Caki2 (cell line): ENCODE measurements at regions not wholly inside any gene's neighbourhood (a gene's known extent, or its start where the extent isn't known, plus 50 kb on each side); places are given as distances from the start of the nearest gene placed in this dataset.

Source experiments
- DNase-seq: peaks from one replicate; pipeline ENCODE4 v3.0.0-alpha.2; 2015; ENCODE audit warnings: low read depth
- in situ Hi-C: cut with HindIII; loops from 2 replicates; pipeline ENCODE4 v1.10.0; 2016; ENCODE audit warnings: low sequenced_read_pairs, low pct_unique_long_range_greater_than_20kb, mixed read lengths

DNA sequence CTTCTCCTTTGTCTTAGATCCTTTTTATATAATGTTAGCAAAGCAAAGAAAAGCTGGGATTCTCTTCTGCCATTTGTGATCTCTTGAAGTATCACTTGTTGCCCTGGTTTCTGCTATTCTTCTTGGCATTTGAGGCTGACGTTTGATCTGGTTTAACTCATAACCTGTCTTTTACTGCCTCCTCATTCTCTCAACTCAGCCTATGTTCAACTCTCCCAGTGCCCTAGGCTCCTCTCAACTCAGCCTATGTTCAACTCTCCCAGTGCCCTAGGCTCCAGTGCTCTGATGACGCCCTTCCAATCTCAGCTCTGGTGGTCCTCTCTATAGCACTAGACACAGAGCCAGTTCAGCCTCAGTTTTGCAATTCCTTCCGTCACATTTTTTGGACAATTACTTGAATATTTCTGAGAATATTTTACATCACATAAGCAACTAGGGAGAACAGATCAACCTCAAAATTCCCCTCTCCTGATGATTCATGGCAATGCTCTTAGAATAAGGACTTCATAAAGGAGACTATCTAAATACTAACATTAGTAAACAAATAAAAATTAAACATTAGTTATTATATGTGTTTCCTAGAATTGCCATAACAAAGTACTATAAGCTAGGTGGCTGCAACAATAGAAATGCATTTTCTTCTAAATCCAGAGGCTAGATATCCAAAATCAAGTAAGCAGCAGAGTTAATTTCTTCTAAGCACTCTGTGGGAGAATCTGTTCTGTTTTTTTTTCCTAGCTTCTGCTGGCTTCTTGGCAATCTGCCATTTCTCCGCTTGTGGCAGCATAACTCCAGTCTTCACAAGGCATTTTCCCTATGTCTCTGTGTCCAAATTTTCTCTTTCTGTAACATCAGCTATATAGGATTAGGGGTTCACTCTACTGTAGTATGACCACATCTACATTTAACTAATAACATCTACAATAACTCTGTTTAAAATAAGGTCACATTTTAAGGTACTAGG lies 662.1 kb upstream of the FTMT start:
- in situ Hi-C loops: no loop called here
- no peak for DNase-seq

- DNase-seq: no peak
- in situ Hi-C loops: no loop called here
These were observed 652.3 kb upstream of the FTMT start for GRCh38 chr5:121199216-121199999.

- DNase-seq: no peak
- in situ Hi-C loops: no loop called here
These were observed 633.6 kb upstream of the FTMT start for GRCh38 chr5:121218086-121218485.

- DNase-seq: no peak
These were observed 630.2 kb upstream of the FTMT start for GRCh38 chr5:121221483-121221882.

GRCh38 chr5:121226765-121227164 lies 624.9 kb upstream of the FTMT start:
- DNase-seq: no peak
- in situ Hi-C loops: no loop called here

More at GRCh38 chr5:121221483-121221882, 630.2 kb upstream of the FTMT start:
- in situ Hi-C loops: no loop called here

GRCh38 chr5:121239951-121240350 lies 611.7 kb upstream of the FTMT start:
- no peak for DNase-seq
- in situ Hi-C loops: no loop called here

GRCh38 chr5:121246971-121247370 lies 604.7 kb upstream of the FTMT start:
- in situ Hi-C loops: no loop called here
- no peak for DNase-seq

- DNase-seq: peak; percentile 37
- in situ Hi-C loops: no loop called here
These were observed 599.7 kb upstream of the FTMT start for GRCh38 chr5:121251954-121252353.

DNA sequence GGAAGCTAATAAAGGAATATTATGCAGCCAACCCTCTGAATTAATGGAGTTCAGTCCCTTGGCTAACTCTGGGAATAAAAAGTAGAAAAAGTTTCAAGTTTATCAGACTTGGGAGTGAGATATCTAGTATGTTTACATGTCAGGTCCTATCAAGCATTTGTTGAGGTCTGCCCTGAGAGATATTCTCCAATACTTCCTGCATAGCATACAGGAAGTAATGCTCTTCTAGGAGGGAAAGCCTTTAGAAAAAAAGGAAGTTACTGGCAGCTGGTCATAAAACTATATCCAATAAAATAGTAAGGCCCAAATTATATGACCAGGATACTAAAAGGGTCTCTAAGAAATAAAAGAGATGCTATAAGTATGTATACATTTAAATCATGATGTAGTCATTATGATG lies 594.1 kb upstream of the FTMT start:
- in situ Hi-C loops: no loop called here
- no peak for DNase-seq

DNA sequence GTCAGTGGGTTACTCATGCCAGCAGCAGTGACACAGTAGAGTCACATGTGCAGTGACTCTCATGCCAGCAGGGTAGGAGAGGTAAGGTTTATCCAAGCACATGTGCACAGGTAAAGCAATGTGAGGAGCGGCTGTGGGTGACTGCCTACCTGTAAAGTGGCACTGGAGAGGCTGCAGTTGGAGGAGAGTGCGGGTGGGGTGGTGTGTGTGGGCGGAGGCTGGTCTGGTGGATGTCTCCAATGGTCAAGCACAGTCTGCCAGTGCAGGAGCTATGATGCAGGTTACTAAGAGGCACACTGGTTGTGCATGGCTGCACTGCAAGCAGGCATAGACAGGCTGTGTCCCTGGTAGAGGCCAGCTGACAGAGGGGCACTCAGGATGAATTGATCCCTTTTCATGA lies 588.2 kb upstream of the FTMT start:
- DNase-seq: peak; percentile 33
- in situ Hi-C loops: no loop called here

DNA sequence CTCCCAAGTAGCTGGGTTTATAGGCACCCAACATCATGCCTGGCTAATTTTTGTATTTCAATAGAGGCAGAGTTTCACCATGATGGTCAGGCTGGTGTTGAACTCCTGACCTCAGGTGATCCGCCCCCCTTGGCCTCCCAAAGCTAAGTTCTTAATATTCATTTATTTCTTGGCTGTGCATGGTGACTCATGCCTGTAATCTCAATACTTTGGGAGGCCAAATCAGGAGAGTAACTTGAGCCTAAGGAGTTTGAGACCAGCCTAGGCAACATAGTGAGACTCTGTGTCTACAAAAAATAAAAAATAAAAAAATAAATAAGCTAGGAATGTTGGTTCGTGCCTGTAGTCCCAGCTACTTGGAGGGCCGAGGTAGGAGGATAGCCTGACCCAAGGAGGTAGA lies 587.1 kb upstream of the FTMT start:
- in situ Hi-C loops: no loop called here

GRCh38 chr5:121271546-121271945 lies 580.1 kb upstream of the FTMT start:
- in situ Hi-C loops: no loop called here
- DNase-seq: no peak

More for the DNA sequence above, 587.1 kb upstream of the FTMT start:
- no peak for DNase-seq

GRCh38 chr5:121273833-121274433 lies 577.7 kb upstream of the FTMT start:
- peak; percentile 90 for DNase-seq

GRCh38 chr5:121279801-121280200 lies 571.9 kb upstream of the FTMT start:
- no peak for DNase-seq
- in situ Hi-C loops: no loop called here

More at GRCh38 chr5:121273833-121274433, 577.7 kb upstream of the FTMT start:
- in situ Hi-C loops: no loop called here

DNA sequence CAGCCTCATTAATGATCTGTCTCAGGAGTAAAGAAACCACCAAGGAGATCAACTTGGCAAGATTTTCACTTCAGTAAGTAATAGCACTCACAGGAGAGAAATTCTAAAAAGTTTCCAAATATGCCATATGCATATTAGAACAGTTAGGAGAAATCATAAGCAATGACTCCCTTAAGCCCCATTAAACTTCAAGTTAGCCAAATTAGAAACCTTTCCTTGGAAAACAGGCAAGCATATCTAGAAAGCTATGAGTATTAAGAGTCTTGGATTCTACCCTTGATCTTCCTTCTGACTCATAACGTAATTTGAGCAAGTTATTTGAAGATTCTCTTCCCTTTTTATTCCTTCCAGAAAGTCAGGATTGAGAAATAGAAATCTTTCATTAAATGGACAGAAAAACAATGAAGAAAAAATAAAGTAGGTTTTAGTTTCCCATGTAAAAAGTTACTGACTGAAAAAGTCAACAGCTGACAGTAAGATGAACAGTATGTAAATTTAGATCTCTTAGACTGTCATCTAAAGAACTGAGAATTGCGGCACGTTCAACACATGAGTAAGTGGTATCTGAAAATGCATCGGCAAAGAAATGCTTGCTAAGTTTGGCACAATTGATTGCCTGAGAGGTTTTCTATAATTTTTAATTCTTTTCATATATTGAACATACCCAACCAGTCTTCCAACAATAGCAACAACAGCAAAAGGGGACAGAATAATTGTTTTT lies 565.7 kb upstream of the FTMT start:
- in situ Hi-C loops: no loop called here

GRCh38 chr5:121288781-121289180 lies 562.9 kb upstream of the FTMT start:
- no peak for DNase-seq
- in situ Hi-C loops: no loop called here

More for the DNA sequence above, 565.7 kb upstream of the FTMT start:
- no peak for DNase-seq

- DNase-seq: no peak
- in situ Hi-C loops: no loop called here
These were observed 559.0 kb upstream of the FTMT start for GRCh38 chr5:121292664-121293063.

GRCh38 chr5:121296356-121296755 lies 555.3 kb upstream of the FTMT start:
- in situ Hi-C loops: no loop called here
- no peak for DNase-seq
